T-helper 2 cell (primary cell): ENCODE measurements at regions not wholly inside any gene's neighbourhood (a gene's known extent, or its start where the extent isn't known, plus 50 kb on each side); places are given as distances from the start of the nearest gene placed in this dataset.

Experiments used
- DNase-seq, 5 experiments: peaks; one replicate each; pipeline versions ENCODE4 v3.0.0 to v3.0.0-alpha.2; 2012 to 2022

GRCh38 chr13:82672248-82672647 lies 1210.0 kb downstream of the SLITRK1 start:
- DNase-seq = no peak

DNA sequence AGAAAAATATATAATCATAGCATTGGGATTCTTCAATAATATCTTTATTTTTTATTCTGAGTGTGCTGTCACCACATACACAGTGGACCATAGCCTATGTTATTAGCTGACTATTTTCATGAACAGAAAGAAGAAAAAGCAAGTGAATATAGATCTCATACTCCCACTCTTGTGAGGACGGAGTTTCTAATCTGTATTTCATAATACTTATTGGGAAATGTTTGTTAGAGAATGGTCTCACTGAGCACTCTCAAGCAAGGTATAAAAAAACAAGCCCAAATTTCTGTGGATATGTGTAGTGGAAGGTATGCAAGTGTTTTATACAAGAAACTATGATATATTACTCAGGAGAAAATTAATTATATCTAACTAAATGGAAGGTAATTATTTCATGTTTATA lies 1218.1 kb downstream of the SLITRK1 start:
- DNase-seq = no peak

DNA sequence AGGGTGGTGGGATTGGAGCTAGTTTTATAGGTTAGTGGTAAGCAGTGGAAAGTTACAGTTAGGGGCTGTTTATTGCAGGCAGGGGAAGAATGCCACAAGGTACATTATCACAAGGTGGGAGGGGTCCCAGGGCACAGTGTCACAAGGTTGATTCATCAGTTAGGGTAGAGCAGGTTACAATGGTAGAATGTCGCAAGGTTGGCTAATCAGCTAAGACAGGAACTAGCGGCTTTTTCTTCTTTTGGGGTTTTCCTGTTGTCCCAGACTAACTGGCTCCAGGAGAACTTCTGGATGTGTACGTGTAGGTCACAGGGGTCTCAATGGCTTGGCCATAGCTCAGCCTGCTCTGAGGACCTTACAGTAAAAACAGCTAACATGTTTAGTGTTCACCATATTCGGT lies 1221.1 kb downstream of the SLITRK1 start:
- DNase-seq = no peak

DNA sequence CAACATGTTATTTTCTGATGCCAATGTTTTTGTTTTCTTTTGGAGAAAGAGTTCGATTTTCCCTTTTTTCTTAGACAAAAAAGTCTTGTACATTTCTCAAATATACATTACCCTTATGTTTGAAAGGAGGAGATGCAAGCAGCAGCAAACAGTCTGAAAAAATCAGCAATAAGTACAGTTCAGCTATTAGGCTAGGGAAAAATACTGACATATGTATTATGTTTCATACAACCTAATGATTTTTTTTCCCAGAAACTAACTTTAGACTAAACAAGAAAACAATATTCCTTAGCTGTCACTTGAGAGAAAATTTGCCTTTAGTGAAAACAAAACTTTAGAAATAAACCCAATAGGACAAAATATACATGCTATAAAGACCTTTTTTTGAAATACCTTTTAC lies 1223.5 kb downstream of the SLITRK1 start:
- DNase-seq = no peak

- DNase-seq = no peak
Observed at GRCh38 chr13:82657471-82657870, 1224.8 kb downstream of the SLITRK1 start.

GRCh38 chr13:82654861-82655855 lies 1227.1 kb downstream of the SLITRK1 start:
- DNase-seq = no peak

GRCh38 chr13:82654143-82654542 lies 1228.1 kb downstream of the SLITRK1 start:
- no peak for DNase-seq

DNA sequence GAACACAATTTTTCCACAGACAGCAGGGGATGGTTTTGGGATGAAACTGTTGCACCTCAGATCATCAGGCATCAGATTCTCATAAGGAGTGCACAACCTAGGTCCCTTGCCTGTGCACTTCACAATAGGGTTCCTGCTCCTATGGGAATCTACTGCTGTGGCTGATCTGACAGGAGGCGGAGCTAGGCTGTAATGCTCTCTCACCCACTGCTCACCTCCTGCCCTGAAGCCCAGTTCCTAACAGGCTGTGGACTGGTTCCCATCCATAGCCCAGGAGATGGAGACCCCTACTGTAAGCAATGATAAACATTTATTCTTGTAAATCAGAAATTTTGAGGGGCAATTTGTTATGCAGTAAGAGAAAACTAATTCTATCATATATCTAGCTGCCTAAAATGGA lies 1234.7 kb downstream of the SLITRK1 start:
- no peak for DNase-seq

GRCh38 chr13:82636119-82636518 lies 1246.2 kb downstream of the SLITRK1 start:
- no peak for DNase-seq

GRCh38 chr13:82634946-82635345 lies 1247.3 kb downstream of the SLITRK1 start:
- no peak for DNase-seq

GRCh38 chr13:82627183-82627582 lies 1255.1 kb downstream of the SLITRK1 start:
- DNase-seq = no peak

DNA sequence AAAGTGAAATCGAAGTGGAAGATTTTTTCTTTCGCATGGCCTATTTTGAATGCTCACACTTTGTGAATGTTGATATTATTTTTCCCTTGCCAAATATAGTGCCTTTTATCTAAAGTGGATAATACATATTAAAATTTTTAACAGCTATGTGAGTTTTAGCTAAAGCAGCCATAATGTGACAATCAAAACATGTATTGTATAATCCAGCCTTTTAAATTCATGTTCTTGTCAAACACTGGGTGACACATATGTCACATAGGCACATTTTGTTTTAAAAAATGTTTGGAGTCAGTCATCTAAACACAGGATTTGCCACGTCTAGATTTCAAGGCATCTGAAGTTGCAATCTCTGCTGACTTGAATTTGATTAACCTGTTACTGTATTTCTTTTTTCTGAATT lies 1256.6 kb downstream of the SLITRK1 start:
- DNase-seq = no peak

GRCh38 chr13:82615043-82615442 lies 1267.2 kb downstream of the SLITRK1 start:
- no peak for DNase-seq

- DNase-seq = no peak
Observed at GRCh38 chr13:82614086-82614485, 1268.2 kb downstream of the SLITRK1 start.

DNA sequence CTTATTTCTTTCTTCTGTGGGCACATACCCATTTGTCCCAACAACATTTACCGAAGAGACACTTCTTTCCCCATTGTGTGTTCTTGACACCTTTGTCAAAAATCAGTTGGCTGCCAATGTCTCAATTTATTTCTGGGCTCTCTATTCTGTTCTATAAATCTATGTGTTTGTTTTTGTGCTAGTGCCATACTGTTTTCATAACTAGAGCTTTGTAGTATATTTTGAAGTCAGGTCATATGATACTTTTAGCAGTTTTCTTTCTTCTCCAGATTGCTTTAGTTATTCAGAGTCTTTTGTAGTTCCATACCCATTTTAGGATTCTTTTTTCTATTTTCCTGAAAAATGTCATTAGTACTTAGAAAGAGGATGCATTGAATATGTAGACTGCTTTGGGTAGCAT lies 1276.3 kb downstream of the SLITRK1 start:
- no peak for DNase-seq

GRCh38 chr13:82597747-82598146 lies 1284.5 kb downstream of the SLITRK1 start:
- no peak for DNase-seq

GRCh38 chr13:82593239-82593638 lies 1289.0 kb downstream of the SLITRK1 start:
- DNase-seq = no peak

DNA sequence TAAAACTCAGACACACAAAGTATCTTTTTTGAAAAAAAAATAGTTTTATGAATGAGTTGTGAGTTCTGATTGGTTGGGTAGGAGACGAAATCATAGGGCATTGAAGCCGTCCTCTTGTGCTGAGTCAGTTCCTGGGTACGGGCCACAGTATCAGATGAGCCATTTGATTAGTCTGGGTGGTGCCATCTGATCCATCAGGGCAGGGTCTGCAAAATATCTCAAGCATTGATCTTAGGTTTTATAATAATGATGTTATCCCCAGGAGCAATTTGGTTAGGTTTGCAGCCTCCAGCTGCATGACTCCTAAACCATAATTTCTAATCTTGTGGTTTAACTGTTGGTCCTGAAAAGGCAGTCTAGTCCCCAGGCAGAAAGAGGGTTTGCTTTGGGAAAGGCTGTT lies 1310.6 kb downstream of the SLITRK1 start:
- no peak for DNase-seq

DNA sequence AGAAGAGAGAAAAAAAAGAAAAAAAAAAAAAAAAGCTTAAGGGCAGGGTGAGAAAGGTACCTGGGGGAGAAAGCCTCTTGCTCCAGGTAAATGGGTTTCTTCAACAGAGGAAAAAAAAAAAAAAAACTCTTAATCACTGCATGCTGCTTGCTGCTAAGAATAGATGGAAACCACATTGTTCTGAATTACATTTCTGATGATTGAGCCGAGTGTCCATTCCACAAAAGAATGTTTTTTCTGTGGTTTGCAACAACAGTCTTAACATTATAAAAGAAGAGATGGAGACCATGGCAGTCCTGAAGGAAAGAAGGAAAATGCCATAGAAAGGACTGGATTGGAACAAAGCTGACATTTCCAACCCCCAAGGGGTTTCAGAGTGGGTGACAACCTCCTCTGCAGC lies 1312.7 kb downstream of the SLITRK1 start:
- no peak for DNase-seq

GRCh38 chr13:82566864-82567263 lies 1315.4 kb downstream of the SLITRK1 start:
- DNase-seq = no peak

GRCh38 chr13:82565201-82565600 lies 1317.1 kb downstream of the SLITRK1 start:
- no peak for DNase-seq

- DNase-seq = no peak
Observed at GRCh38 chr13:82560889-82561288, 1321.4 kb downstream of the SLITRK1 start.

DNA sequence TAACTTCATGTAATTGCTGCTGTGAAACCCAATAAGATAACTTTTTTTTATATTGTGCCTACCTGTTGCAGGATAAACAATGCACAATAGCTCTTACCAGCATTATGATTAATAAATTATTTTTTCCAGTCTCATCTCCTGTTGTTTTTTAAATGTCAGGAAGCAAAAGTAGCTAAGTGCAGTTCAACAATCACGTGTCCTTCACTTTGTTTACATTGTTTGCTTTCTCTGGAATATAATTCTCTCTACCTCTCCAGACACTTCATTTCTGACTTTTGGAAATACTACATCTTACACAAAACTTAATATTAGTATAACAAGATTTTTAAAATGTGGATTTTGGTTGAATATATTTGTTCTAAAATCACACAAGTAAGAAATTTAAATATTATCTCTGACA lies 1359.4 kb downstream of the SLITRK1 start:
- DNase-seq = no peak

- no peak for DNase-seq
Observed at GRCh38 chr13:82506805-82507414, 1375.4 kb downstream of the SLITRK1 start.
